Caco-2 (cell line): ENCODE measurements at regions not wholly inside any gene's neighbourhood (a gene's known extent, or its start where the extent isn't known, plus 50 kb on each side); places are given as distances from the start of the nearest gene placed in this dataset.
"Not testable (repeated sequence)": the region's sequence is repeated elsewhere in the genome, so short reads cannot be mapped to it uniquely, and the experiment has no call there.

ENCODE experiments used
- BruUV-seq: library from RNA; stranded (reverse); fragments of 400-500 nt; replicated peaks from 2 replicates; lab custom pipeline; 2021; lab: Mats Ljungman, UMichigan
- CTCF ChIA-PET: fragments of 300-600 bp; sonication (Branson Sonifier 250); formaldehyde crosslinking; loops from one replicate; lab custom pipeline; 2022; ENCODE audit warnings: antibody characterized with exemption; lab: Charles Lee
- POLR2A ChIA-PET: fragments of 300-600 bp; sonication (Branson Sonifier 250); formaldehyde crosslinking; loops from one replicate; lab custom pipeline; 2022; ENCODE audit warnings: antibody characterized with exemption; lab: Charles Lee
- DNase-seq, 2 experiments: peaks; one replicate each; pipeline versions ENCODE4 v3.0.0 to v3.0.0-alpha.2; 2020 to 2022
- H3K27me3 ChIP-seq: replicated peaks from 2 replicates; pipeline ENCODE4 v1.6.0; 2011; ENCODE audit warnings: low read length; ENCODE audit not compliant: control insufficient read depth, insufficient read depth
- H3K36me3 ChIP-seq: 2 replicates; pipeline ENCODE4 v1.5.1; 2011; ENCODE audit warnings: low read length; ENCODE audit not compliant: control insufficient read depth, insufficient read depth
- H3K4me1 ChIP-seq: fragments of 250-450 bp; sonication (Bioruptor Pico); 2 replicates; pipeline ENCODE4 v1.5.1; 2020; ENCODE audit warnings: mild to moderate bottlenecking
- H3K4me3 ChIP-seq: 2 replicates; pipeline ENCODE4 v1.5.1; 2011; ENCODE audit warnings: low read depth, mild to moderate bottlenecking, control low read depth, low read length
- H3K9me3 ChIP-seq: fragments of 250-450 bp; sonication (Bioruptor Pico); 2 replicates; pipeline ENCODE4 v1.5.1; 2020; ENCODE audit warnings: mild to moderate bottlenecking, moderate library complexity
- H3K27ac Mint-ChIP-seq: one replicate; pipeline ENCODE4 v1.8.0; 2022; ENCODE audit warnings: mixed read lengths; ENCODE audit not compliant: unreplicated experiment
- H3K27me3 Mint-ChIP-seq: one replicate; pipeline ENCODE4 v1.8.0; 2022; ENCODE audit warnings: mixed read lengths; ENCODE audit not compliant: insufficient read depth, unreplicated experiment
- H3K36me3 Mint-ChIP-seq: one replicate; pipeline ENCODE4 v1.8.0; 2022; ENCODE audit warnings: mild to moderate bottlenecking, mixed read lengths; ENCODE audit not compliant: insufficient read depth, unreplicated experiment
- H3K4me1 Mint-ChIP-seq: one replicate; pipeline ENCODE4 v1.8.0; 2022; ENCODE audit warnings: low read depth, mixed read lengths; ENCODE audit not compliant: unreplicated experiment
- H3K4me3 Mint-ChIP-seq: one replicate; pipeline ENCODE4 v1.8.0; 2022; ENCODE audit warnings: mild to moderate bottlenecking, moderate library complexity, mixed read lengths; ENCODE audit not compliant: unreplicated experiment
- H3K9me3 Mint-ChIP-seq: one replicate; pipeline ENCODE4 v1.8.0; 2022; ENCODE audit warnings: mixed read lengths; ENCODE audit not compliant: unreplicated experiment
- CTCF ChIP-seq, 2 experiments: fragments of 200-600 bp in 1 of 2; IDR thresholded peaks; 1 replicate in 1 of 2; 2 replicates in 1 of 2; pipeline versions ENCODE4 v1.5.1 to v1.8.0; 2011 to 2022; ENCODE audit warnings: antibody characterized with exemption in 1 of 2, control low read depth in 1 of 2, inconsistent platforms in 1 of 2, low read depth in 1 of 2, low read length in 1 of 2, mild to moderate bottlenecking in 1 of 2, moderate library complexity in 1 of 2; ENCODE audit not compliant: insufficient read depth in 1 of 2, severe bottlenecking in 1 of 2, unreplicated experiment in 1 of 2
- intact Hi-C: fragments of 100-400 bp; cut with micrococcal nuclease; formaldehyde crosslinking; loops from one replicate; pipeline ENCODE4 v1.10.0; 2022; ENCODE audit not compliant: unreplicated experiment

- peak; percentile 31 to 48 for TF ChIP-seq CTCF (IDR thresholded peaks at IDR 0.05; ENCODE audit: insufficient read depth in 1 of 2, low read depth in 1 of 2, low read length in 1 of 2, severe bottlenecking in 1 of 2, unreplicated experiment in 1 of 2)
- Mint-ChIP-seq H3K9me3 (peaks cover 17% of the 10 kb centered on the region), H3K36me3 (no peaks in the 10 kb centered on the region), H3K4me3 (no peak overlapping the region), H3K27ac (no peak overlapping the region), H3K4me1 (no peaks in the 10 kb centered on the region), H3K27me3 (no peaks in the 10 kb centered on the region)
- Histone ChIP-seq H3K36me3 (no peaks in the 10 kb centered on the region), H3K9me3 (no peaks in the 10 kb centered on the region), H3K27me3 (no peaks in the 10 kb centered on the region), H3K4me1 (no peaks in the 10 kb centered on the region), H3K4me3 (no peak overlapping the region)
- BruUV-seq = no TSS peak
- intact Hi-C loops = no loop called here
- ChIA-PET POLR2A (no interaction called here), CTCF (interaction anchor here (0.6 to 0.7 kb wide), 2 partner anchors 72 to 1739 kb away, joined by 3 read pairs; no protein-coding TSS in a partner anchor)
- DNase-seq = peak; percentile 36 to 48
Observed at GRCh38 chr16:55021595-55022475, 91.2 kb downstream of the IRX5 start.

DNA sequence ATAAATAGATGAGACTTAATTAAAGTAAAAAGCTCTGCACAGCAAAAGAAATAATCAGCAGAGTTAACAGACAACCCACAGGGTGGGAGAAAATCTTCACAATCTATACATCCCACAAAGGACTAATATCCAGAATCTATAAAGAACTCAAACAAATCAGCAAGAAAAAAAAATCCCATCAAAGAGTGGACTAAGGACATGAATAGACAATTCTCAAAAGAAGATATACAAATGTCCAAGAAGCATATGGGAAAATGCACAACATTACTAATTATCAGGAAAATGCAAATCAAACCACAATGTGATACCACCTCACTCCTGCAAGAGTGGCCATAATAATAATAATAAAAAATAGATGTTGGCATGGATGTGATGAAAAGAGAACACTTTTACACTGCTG, 96.6 kb downstream of the IRX5 start:
- H3K27me3 Mint-ChIP-seq, H3K36me3 Mint-ChIP-seq, POLR2A ChIA-PET, H3K9me3 Mint-ChIP-seq, intact Hi-C loops, BruUV-seq, H3K9me3 ChIP-seq, DNase-seq, H3K4me1 Mint-ChIP-seq, H3K36me3 ChIP-seq, H3K4me1 ChIP-seq, H3K27ac Mint-ChIP-seq, H3K4me3 Mint-ChIP-seq, H3K27me3 ChIP-seq, CTCF ChIA-PET, H3K4me3 ChIP-seq: not testable (repeated sequence)

GRCh38 chr16:55029509-55029908, 98.8 kb downstream of the IRX5 start:
- no TSS peak for BruUV-seq
- Histone ChIP-seq H3K4me1 (no peaks in the 10 kb centered on the region), H3K4me3 (no peak overlapping the region), H3K9me3 (peaks cover 5% of the 10 kb centered on the region), H3K27me3 (no peaks in the 10 kb centered on the region), H3K36me3 (no peaks in the 10 kb centered on the region)
- no peak for TF ChIP-seq CTCF (IDR thresholded peaks at IDR 0.05; ENCODE audit: insufficient read depth in 1 of 2, low read depth in 1 of 2, low read length in 1 of 2, severe bottlenecking in 1 of 2, unreplicated experiment in 1 of 2)
- ChIA-PET CTCF (no interaction called here), POLR2A (no interaction called here)
- Mint-ChIP-seq H3K4me1 (no peaks in the 10 kb centered on the region), H3K36me3 (no peaks in the 10 kb centered on the region), H3K4me3 (no peak overlapping the region), H3K9me3 (peaks cover 10% of the 10 kb centered on the region), H3K27me3 (no peaks in the 10 kb centered on the region), H3K27ac (no peak overlapping the region)
- intact Hi-C loops = no loop called here
- no peak for DNase-seq
